K562 (cell line): ENCODE measurements at regions not wholly inside any gene's neighbourhood (a gene's known extent, or its start where the extent isn't known, plus 50 kb on each side); places are given as distances from the start of the nearest gene placed in this dataset.

ENCODE experiments used
- ATAC-seq: fragments of 200-7000 bp; cut with Tn5 transposase; 3 replicates; pipeline ENCODE4 v1.9.1; 2020; ENCODE audit warnings: moderate library complexity
- BruUV-seq: library from RNA; stranded (reverse); fragments of 400-500 nt; replicated peaks from 2 replicates; lab custom pipeline; 2021; lab: Mats Ljungman, UMichigan
- CTCF ChIA-PET: fragments of 300-600 bp; formaldehyde crosslinking; extraction: SDS; loops from one replicate; lab custom pipeline; 2021; ENCODE audit warnings: low intra/inter-chr PET ratio; lab: Yijun Ruan, JAX
- POLR2A ChIA-PET: fragments of 300-600, 350-650 bp; sonication (Branson Sonifier 250); formaldehyde crosslinking; extraction: SDS; loops from one replicate; lab custom pipeline; 2021; ENCODE audit warnings: antibody characterized with exemption, inconsistent platforms; lab: Yijun Ruan, JAX
- DNase-seq, 4 experiments: peaks; one replicate each; pipeline versions ENCODE4 v3.0.0 to v3.0.0-alpha.2; 2011 to 2018; ENCODE audit warnings: low spot score in 3 of 4, mixed read lengths in 3 of 4; ENCODE audit errors: extremely low read depth in 1 of 4
- FAIRE-seq: peaks from 2 replicates; lab custom pipeline; 2011; peaks lifted over from hg19 to GRCh38; lab: Jason Lieb, UNC
- H2AFZ ChIP-seq: 2 replicates; pipeline ENCODE4 v1.6.0; 2011; ENCODE audit warnings: low read depth, low read length, control low read depth, inconsistent platforms
- H3K27ac ChIP-seq: fragments of 200-600 bp; 3 replicates; pipeline ENCODE4 v1.8.0; 2011; ENCODE audit warnings: low read depth, mild to moderate bottlenecking, control low read depth, inconsistent platforms, low read length, moderate library complexity, mixed read lengths; ENCODE audit errors: extremely low read depth
- H3K27me3 ChIP-seq, 2 experiments: fragments of 300-600 bp in 1 of 2; 2 replicates in 1 of 2; 3 replicates in 1 of 2; pipeline versions ENCODE4 v1.6.0 to v1.8.0; 2011; ENCODE audit warnings: inconsistent platforms in 2 of 2, low read length in 2 of 2, mild to moderate bottlenecking in 1 of 2, mixed read lengths in 1 of 2, moderate library complexity in 1 of 2; ENCODE audit not compliant: control insufficient read depth in 2 of 2, insufficient read depth in 2 of 2
- H3K36me3 ChIP-seq: fragments of 300-600 bp; 3 replicates; pipeline ENCODE4 v1.8.0; 2011; ENCODE audit warnings: mild to moderate bottlenecking, low read length, inconsistent platforms; ENCODE audit not compliant: control insufficient read depth, insufficient read depth
- H3K4me1 ChIP-seq, 2 experiments: fragments of 200-600 bp in 1 of 2; replicated peaks in 1 of 2; 2 replicates in 1 of 2; 3 replicates in 1 of 2; pipeline versions ENCODE4 v1.5.1 to v1.8.0; 2011; ENCODE audit warnings: inconsistent platforms in 2 of 2, low read length in 2 of 2, mild to moderate bottlenecking in 1 of 2, mixed read lengths in 1 of 2, moderate library complexity in 1 of 2; ENCODE audit not compliant: control insufficient read depth in 2 of 2, insufficient read depth in 2 of 2
- H3K4me2 ChIP-seq: 2 replicates; pipeline ENCODE4 v1.6.1; 2011; ENCODE audit warnings: low read length, control low read depth, inconsistent platforms, mixed read lengths; ENCODE audit not compliant: insufficient read depth
- H3K4me3 ChIP-seq: fragments of 200-600 bp; sonication (generic), shearing (Covaris generic); 2 replicates; pipeline ENCODE4 v1.5.1; 2016; ENCODE audit warnings: control low read depth, inconsistent platforms
- H3K79me2 ChIP-seq: fragments of 200-600 bp; 3 replicates; pipeline ENCODE4 v1.8.0; 2011; ENCODE audit warnings: low read length, inconsistent platforms; ENCODE audit not compliant: control insufficient read depth, insufficient read depth
- H3K9ac ChIP-seq, 2 experiments: 2 replicates each; pipeline versions ENCODE4 v1.6.0 to v1.6.1; 2011; ENCODE audit warnings: low read depth in 2 of 2, low read length in 2 of 2, control low read depth in 1 of 2, inconsistent platforms in 1 of 2, mild to moderate bottlenecking in 1 of 2, mixed read lengths in 1 of 2; ENCODE audit not compliant: insufficient read depth in 1 of 2
- H3K9me1 ChIP-seq: one replicate; pipeline ENCODE4 v1.6.0; 2011; ENCODE audit warnings: inconsistent platforms, mild to moderate bottlenecking, low read length, moderate library complexity; ENCODE audit not compliant: control insufficient read depth, insufficient read depth
- H3K9me3 ChIP-seq: replicated peaks from 2 replicates; pipeline ENCODE4 v1.5.1; 2011; ENCODE audit warnings: low read depth, low read length, inconsistent platforms; ENCODE audit not compliant: control insufficient read depth, insufficient read depth
- H4K20me1 ChIP-seq: replicated peaks from 2 replicates; pipeline ENCODE4 v1.6.1; 2011; ENCODE audit warnings: low read length, inconsistent platforms, mixed read lengths; ENCODE audit not compliant: control insufficient read depth, insufficient read depth
- ADNP ChIP-seq: fragments of 200-800 bp; sonication (Bioruptor generic); IDR thresholded peaks from 2 replicates; pipeline ENCODE4 v1.6.1; 2016; ENCODE audit warnings: missing genetic modification characterization, missing compliant biosample characterization
- POLR2G ChIP-seq: fragments of 200-400 bp; formaldehyde crosslinking; IDR thresholded peaks from 2 replicates; pipeline ENCODE4 v1.6.1; 2017; ENCODE audit warnings: low read depth, mild to moderate bottlenecking, antibody characterized with exemption, low read length, moderate library complexity
- POU5F1 ChIP-seq: fragments of 150-350 bp; IDR thresholded peaks from 2 replicates; pipeline ENCODE4 v1.6.1; 2014; ENCODE audit warnings: borderline replicate concordance, low read length, low read depth, mild to moderate bottlenecking; ENCODE audit not compliant: partially characterized antibody
- RCOR1 ChIP-seq, 2 experiments: IDR thresholded peaks; 2 replicates each; pipeline ENCODE4 v1.6.1; 2012; ENCODE audit warnings: low read depth in 2 of 2, low read length in 2 of 2, borderline replicate concordance in 1 of 2, improper control_type of control experiment in 1 of 2
- SMC3 ChIP-seq: conservative IDR thresholded peaks from 2 replicates; pipeline ENCODE4 v1.6.1; 2011; ENCODE audit warnings: low read depth, low read length, improper control_type of control experiment; ENCODE audit not compliant: insufficient read depth
- SP1 ChIP-seq: sonication (generic); formaldehyde crosslinking; IDR thresholded peaks from 2 replicates; pipeline ENCODE4 v1.8.1; 2022; ENCODE audit warnings: mild to moderate bottlenecking, missing genetic modification reagents
- TAL1 ChIP-seq: fragments of 450-650 bp; IDR thresholded peaks from 2 replicates; pipeline ENCODE4 v1.6.1; 2016; ENCODE audit warnings: mild to moderate bottlenecking
- in situ Hi-C: fragments of 300-500 bp; cut with MboI; formaldehyde crosslinking; loops from 4 replicates; pipeline ENCODE4 v1.15.0; 2018; ENCODE audit warnings: inconsistent platforms, mixed read lengths
- intact Hi-C: fragments of 100-400 bp; cut with micrococcal nuclease; formaldehyde crosslinking; loops from 2 replicates; pipeline ENCODE4 v1.14.2; 2022
- TF ChIP-seq, protein P1 (sequence below): sonication (generic); formaldehyde crosslinking; IDR thresholded peaks from 2 replicates; pipeline ENCODE4 v1.8.0; 2022; ENCODE audit warnings: mild to moderate bottlenecking, missing genetic modification reagents, borderline replicate concordance
- TF ChIP-seq, protein P2 (sequence below): fragments of 450-650 bp; formaldehyde crosslinking; IDR thresholded peaks from 2 replicates; pipeline ENCODE4 v1.4.0; 2022; ENCODE audit warnings: mild to moderate bottlenecking, moderate library complexity
- TF ChIP-seq, protein P3 (sequence below): sonication (generic); formaldehyde crosslinking; IDR thresholded peaks from 2 replicates; pipeline ENCODE4 v1.9.0; 2022; ENCODE audit warnings: mild to moderate bottlenecking, missing genetic modification reagents
- TF ChIP-seq, protein P4 (sequence below): sonication (generic); formaldehyde crosslinking; IDR thresholded peaks from 2 replicates; pipeline ENCODE4 v1.8.0; 2022; ENCODE audit warnings: mild to moderate bottlenecking, missing genetic modification reagents
- TF ChIP-seq, protein P5 (sequence below): fragments of 250-450 bp; sonication (Bioruptor Pico); IDR thresholded peaks from 2 replicates; pipeline ENCODE4 v1.4.0; 2020; ENCODE audit warnings: borderline replicate concordance
- TF ChIP-seq, protein P6 (sequence below): sonication (generic); formaldehyde crosslinking; IDR thresholded peaks from 2 replicates; pipeline ENCODE4 v1.8.0; 2022; ENCODE audit warnings: mild to moderate bottlenecking, missing genetic modification reagents

DNA sequence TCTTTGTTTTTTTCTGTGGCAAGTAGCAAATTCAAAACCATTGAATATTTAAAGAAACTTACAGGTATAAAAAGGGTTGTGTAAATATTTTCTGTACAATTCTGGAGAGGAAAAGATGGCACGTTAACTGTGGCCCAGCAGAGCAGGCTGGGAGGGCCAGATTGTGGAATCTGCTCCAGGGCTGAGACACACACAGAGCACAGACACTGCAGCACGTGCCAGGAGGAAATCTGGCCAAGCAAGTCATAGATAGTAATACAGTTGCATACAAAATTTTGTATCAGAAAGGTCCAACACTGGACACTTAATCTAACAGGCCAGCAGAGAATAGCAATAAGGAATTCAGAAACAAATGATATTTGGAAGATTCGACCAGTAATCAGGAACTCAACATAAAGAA, 763.7 kb downstream of the PDHA2 start (continued):
- TF ChIP-seq POU5F1, result no peak
- no peak for TF ChIP-seq ADNP (tag)
- TF ChIP-seq TAL1, result no peak

DNA sequence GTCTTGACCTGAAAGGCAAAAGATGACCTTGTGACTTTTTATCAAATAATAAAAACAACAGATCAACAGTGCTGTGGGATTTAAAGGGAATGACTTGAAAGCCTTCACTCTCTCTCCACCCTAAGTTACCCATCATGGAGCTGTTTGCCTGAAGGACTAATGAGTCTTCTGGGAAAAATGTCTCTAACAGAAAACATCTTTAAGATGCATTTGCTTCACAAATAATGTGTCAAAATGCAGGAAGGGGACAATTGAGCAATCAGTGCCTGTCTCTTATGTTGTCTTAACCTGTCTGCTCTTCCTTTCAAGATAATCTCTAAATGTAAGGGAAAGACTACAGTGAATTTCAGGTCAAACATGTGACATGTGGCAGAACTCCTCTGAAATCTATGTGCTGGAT, 766.6 kb downstream of the PDHA2 start:
- in situ Hi-C loops, result no loop called here
- BruUV-seq, result no TSS peak
- no peak for DNase-seq
- TF ChIP-seq, protein P1, sequence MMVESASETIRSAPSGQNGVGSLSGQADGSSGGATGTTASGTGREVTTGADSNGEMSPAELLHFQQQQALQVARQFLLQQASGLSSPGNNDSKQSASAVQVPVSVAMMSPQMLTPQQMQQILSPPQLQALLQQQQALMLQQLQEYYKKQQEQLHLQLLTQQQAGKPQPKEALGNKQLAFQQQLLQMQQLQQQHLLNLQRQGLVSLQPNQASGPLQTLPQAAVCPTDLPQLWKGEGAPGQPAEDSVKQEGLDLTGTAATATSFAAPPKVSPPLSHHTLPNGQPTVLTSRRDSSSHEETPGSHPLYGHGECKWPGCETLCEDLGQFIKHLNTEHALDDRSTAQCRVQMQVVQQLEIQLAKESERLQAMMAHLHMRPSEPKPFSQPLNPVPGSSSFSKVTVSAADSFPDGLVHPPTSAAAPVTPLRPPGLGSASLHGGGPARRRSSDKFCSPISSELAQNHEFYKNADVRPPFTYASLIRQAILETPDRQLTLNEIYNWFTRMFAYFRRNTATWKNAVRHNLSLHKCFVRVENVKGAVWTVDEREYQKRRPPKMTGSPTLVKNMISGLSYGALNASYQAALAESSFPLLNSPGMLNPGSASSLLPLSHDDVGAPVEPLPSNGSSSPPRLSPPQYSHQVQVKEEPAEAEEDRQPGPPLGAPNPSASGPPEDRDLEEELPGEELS (CRISPR knock-in tag), result no peak
- TF ChIP-seq, protein P2, sequence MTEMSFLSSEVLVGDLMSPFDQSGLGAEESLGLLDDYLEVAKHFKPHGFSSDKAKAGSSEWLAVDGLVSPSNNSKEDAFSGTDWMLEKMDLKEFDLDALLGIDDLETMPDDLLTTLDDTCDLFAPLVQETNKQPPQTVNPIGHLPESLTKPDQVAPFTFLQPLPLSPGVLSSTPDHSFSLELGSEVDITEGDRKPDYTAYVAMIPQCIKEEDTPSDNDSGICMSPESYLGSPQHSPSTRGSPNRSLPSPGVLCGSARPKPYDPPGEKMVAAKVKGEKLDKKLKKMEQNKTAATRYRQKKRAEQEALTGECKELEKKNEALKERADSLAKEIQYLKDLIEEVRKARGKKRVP (CRISPR knock-in tag), result no peak
- TF ChIP-seq, protein P3, sequence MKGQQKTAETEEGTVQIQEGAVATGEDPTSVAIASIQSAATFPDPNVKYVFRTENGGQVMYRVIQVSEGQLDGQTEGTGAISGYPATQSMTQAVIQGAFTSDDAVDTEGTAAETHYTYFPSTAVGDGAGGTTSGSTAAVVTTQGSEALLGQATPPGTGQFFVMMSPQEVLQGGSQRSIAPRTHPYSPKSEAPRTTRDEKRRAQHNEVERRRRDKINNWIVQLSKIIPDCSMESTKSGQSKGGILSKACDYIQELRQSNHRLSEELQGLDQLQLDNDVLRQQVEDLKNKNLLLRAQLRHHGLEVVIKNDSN, result no peak
- TF ChIP-seq, protein P4, sequence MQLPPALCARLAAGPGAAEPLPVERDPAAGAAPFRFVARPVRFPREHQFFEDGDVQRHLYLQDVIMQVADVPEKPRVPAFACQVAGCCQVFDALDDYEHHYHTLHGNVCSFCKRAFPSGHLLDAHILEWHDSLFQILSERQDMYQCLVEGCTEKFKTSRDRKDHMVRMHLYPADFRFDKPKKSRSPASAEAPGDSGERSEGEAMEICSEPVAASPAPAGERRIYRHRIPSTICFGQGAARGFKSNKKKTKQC (CRISPR knock-in tag), result no peak
- TF ChIP-seq RCOR1 (IDR thresholded peaks at IDR 0.05; ENCODE audit: borderline replicate concordance in 1 of 2, low read depth in 2 of 2, low read length in 2 of 2) (no peak), POLR2G (no peak), SP1 (CRISPR knock-in tag) (no peak), SMC3 (no peak)
- TF ChIP-seq, protein P5, sequence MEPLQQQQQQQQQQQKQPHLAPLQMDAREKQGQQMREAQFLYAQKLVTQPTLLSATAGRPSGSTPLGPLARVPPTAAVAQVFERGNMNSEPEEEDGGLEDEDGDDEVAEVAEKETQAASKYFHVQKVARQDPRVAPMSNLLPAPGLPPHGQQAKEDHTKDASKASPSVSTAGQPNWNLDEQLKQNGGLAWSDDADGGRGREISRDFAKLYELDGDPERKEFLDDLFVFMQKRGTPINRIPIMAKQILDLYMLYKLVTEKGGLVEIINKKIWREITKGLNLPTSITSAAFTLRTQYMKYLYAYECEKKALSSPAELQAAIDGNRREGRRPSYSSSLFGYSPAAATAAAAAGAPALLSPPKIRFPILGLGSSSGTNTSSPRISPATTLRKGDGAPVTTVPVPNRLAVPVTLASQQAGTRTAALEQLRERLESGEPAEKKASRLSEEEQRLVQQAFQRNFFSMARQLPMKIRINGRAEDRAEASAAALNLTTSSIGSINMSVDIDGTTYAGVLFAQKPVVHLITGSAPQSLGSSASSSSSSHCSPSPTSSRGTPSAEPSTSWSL, result no peak
- TF ChIP-seq, protein P6, sequence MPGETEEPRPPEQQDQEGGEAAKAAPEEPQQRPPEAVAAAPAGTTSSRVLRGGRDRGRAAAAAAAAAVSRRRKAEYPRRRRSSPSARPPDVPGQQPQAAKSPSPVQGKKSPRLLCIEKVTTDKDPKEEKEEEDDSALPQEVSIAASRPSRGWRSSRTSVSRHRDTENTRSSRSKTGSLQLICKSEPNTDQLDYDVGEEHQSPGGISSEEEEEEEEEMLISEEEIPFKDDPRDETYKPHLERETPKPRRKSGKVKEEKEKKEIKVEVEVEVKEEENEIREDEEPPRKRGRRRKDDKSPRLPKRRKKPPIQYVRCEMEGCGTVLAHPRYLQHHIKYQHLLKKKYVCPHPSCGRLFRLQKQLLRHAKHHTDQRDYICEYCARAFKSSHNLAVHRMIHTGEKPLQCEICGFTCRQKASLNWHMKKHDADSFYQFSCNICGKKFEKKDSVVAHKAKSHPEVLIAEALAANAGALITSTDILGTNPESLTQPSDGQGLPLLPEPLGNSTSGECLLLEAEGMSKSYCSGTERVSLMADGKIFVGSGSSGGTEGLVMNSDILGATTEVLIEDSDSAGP (CRISPR knock-in tag), result no peak

More for the DNA sequence above, 766.6 kb downstream of the PDHA2 start:
- no peaks in the 10 kb centered on the region for H3K9me1 ChIP-seq
- no peaks in the 10 kb centered on the region for H3K79me2 ChIP-seq
- no peak overlapping the region for H3K4me3 ChIP-seq
- intact Hi-C loops, result no loop called here
- FAIRE-seq (no peak), ATAC-seq (no peak)
- H3K9ac ChIP-seq, result no peak overlapping the region
- H2AFZ ChIP-seq, result no peak overlapping the region
- no peak overlapping the region for H3K4me2 ChIP-seq
- H3K27ac ChIP-seq, result no peak overlapping the region
- H3K9me3 ChIP-seq, result no peaks in the 10 kb centered on the region
- H3K4me1 ChIP-seq, result no peaks in the 10 kb centered on the region
- POLR2A ChIA-PET, result no interaction called here
- no peaks in the 10 kb centered on the region for H3K27me3 ChIP-seq
- CTCF ChIA-PET, result no interaction called here
- H4K20me1 ChIP-seq, result no peaks in the 10 kb centered on the region
- H3K36me3 ChIP-seq, result no peaks in the 10 kb centered on the region
